A673 (cell line): ENCODE measurements at regions not wholly inside any gene's neighbourhood (a gene's known extent, or its start where the extent isn't known, plus 50 kb on each side); places are given as distances from the start of the nearest gene placed in this dataset.

Experiments used
- EZH2 ChIP-seq: fragments of 200-600 bp; sonication (generic); IDR thresholded peaks from 2 replicates; pipeline ENCODE4 v1.6.1; 2017; ENCODE audit warnings: borderline replicate concordance, low read depth, mild to moderate bottlenecking, mixed read lengths, antibody characterized with exemption, low read length; ENCODE audit not compliant: poor library complexity, severe bottlenecking
- TF ChIP-seq, protein P1 (sequence below): fragments of 300-800, 200-600 bp; sonication (generic); conservative IDR thresholded peaks from 2 replicates; pipeline ENCODE4 v1.5.1; 2017; ENCODE audit warnings: low read depth, mild to moderate bottlenecking, antibody characterized with exemption, low read length, moderate library complexity, mixed read lengths

GRCh38 chr7:27303026-27303425 is 60.4 kb downstream of the EVX1 start:
- TF ChIP-seq, protein P1, sequence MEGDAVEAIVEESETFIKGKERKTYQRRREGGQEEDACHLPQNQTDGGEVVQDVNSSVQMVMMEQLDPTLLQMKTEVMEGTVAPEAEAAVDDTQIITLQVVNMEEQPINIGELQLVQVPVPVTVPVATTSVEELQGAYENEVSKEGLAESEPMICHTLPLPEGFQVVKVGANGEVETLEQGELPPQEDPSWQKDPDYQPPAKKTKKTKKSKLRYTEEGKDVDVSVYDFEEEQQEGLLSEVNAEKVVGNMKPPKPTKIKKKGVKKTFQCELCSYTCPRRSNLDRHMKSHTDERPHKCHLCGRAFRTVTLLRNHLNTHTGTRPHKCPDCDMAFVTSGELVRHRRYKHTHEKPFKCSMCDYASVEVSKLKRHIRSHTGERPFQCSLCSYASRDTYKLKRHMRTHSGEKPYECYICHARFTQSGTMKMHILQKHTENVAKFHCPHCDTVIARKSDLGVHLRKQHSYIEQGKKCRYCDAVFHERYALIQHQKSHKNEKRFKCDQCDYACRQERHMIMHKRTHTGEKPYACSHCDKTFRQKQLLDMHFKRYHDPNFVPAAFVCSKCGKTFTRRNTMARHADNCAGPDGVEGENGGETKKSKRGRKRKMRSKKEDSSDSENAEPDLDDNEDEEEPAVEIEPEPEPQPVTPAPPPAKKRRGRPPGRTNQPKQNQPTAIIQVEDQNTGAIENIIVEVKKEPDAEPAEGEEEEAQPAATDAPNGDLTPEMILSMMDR = no peak
- TF ChIP-seq EZH2 = no peak
